ENCODE measurements at regions not wholly inside any gene's neighbourhood (a gene's known extent, or its start where the extent isn't known, plus 50 kb on each side); places are given as distances from the start of the nearest gene placed in this dataset.
"Not testable (repeated sequence)": the region's sequence is repeated elsewhere in the genome, so short reads cannot be mapped to it uniquely, and the experiment has no call there.

DNA sequence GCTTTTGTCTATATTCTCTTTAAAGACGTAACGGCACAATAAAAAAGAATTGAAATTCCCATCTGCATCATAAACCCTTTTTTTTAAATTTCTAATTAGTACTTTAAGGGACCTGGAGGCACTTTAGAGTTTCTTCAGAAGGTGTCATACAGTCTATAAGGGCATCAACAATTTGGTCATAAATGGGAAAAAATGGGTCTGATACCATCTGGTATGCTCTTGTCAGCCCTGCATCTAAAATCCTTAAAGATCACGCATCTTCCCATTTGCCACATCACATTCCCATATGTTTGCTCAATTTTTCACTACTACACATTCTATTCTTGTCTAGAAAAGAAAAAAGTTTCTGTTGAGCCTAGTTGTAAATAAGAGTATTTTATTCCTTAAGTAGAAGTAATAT is 53.8 kb downstream of the COX7C start:
- no peak for DNase-seq

GRCh38 chr5:86674069-86674468 is 56.3 kb downstream of the COX7C start:
- DNase-seq: no peak

DNA sequence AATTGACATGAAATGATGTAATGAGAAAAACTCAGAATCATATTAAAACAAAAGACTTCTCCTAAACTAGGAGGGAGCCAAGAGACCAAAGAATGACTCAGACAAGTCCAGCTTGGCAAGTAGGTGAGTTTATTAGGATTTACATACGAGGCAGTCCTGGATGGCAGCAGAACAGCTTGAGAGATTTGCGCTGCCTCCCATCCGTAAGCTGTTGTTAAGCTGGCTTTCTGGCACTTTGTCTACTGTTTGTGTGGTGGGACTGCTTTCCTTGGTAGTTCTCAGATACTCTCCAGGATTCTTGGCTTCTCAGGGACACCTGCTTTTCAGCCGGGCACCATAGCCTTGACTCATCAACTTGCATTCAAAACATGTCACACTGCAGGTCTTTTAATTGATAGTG is 57.6 kb downstream of the COX7C start:
- DNase-seq: no peak

- peak; percentile 13 for DNase-seq
Observed at GRCh38 chr5:86679529-86679928, 61.8 kb downstream of the COX7C start.

GRCh38 chr5:86679949-86680348 is 62.2 kb downstream of the COX7C start:
- no peak for DNase-seq

DNA sequence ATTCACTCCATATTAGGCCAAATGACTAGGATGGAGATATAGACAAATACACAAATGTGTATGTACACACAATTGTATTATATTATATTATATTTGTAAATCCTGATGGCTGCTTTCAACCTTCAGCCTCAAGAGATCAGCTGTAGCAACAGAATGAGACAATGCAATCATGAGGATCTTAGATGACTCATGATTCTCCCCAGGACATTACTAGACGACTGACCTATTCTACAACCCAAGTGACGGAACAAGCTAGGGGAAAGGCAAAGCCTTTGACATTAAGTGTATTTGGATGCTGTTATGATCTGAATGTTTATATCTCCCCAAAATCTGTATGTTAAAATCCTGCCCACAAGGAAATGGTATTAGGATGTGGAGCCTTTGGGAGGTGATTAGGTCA is 66.5 kb downstream of the COX7C start:
- DNase-seq: no peak

- no peak for DNase-seq
Observed at GRCh38 chr5:86686046-86686445, 68.3 kb downstream of the COX7C start.

- DNase-seq: no peak
Observed at GRCh38 chr5:86688406-86688805, 70.7 kb downstream of the COX7C start.

DNA sequence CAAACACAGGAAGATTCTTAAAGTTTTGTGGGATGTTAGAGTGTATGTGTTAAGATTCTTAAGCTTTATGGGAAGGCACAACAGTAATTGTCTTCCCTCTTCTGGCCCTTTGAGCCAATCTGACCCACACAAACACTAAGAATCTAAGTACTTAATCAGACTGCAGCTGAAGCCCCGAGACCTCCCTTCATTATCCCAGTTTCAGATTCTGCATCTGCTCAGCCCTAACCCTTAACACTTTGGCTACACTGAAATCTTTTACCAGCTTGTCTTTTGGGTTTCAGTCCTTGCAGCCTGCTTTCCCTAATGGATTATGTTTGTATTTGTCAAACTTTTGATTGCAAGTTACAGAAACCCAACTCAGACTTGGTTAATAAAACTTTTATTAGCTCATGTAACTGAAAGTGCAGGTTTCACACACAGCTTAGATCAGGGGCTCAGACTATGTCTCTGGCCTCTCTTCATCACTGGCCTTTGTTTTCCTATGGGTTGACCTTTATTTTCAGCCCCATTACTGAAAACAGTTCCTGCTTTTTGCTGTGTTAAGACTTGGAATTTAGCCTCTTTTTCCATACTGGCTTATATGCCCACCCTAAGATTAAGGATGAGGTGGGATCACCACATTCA is 71.5 kb downstream of the COX7C start:
- no peak for DNase-seq

DNA sequence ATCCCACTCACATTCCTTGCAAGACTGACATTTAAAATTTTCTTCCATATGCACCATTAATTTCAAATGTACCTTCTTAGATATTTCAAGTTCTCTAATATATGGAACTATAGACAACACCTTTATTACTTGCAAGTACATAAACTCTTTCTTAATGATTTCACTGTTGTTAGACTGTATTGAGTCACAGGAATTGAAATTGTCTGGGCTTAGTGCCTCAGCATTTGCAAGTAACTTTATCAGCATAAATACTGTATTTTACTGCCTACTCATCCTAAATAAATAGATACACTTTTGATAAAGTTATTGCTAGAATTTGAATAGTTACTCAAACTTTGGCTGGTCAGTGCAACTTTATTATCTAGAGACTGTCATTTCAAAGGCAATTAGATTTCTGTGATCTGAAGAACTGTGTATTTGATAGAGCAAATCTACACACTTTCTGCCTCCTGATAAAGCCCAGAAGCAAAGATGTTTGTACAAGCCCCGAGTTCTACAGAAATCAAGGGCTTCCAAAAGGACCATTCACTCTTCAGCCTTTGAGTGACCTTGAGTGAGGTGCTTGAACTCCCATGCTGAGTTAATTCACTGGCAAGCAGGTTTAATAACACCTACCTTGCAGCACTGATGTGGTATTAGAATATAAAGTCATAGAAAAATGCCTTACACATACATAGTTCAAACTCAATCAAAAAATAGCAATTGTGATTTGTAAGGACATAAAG is 91.6 kb downstream of the COX7C start:
- DNase-seq: no peak

- no peak for DNase-seq
Observed at GRCh38 chr5:86716121-86716520, 98.4 kb downstream of the COX7C start.

DNA sequence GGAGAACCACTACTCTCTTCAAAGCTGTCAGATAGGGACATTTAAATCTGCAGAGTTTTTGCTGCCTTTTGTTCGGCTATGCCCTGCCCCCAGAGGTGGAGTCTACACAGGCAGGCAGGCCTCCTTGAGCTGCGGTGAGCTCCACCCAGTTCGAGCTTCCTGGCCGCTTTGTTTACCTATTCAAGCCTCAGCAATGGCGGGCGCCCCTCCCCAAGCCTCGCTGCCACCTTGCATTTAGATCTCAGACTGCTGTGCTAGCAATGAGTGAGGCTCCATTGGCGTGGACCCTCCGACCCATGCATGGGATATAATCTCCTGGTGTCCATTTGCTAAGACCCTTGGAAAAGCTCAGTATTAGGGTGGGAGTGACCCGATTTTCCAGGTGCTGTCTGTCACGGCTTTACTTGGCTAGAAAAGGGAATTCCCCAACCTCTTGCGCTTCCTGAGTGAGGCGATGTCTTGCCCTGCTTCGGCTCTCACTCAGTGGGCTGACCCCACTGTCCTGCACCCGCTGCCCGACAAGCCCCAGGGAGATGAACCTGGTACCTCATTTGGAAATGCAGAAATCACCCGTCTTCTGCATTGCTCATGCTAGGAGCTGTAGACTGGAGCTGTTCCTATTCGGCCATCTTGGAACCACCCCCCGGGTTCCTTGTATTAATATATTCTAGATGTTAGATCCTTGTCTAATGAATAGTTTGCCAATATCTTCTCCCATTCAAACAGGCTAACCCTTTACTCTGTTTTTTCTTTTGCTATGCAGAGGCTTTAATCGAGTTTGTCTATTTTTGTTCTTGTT is 113.8 kb downstream of the COX7C start:
- DNase-seq: not testable (repeated sequence)

DNA sequence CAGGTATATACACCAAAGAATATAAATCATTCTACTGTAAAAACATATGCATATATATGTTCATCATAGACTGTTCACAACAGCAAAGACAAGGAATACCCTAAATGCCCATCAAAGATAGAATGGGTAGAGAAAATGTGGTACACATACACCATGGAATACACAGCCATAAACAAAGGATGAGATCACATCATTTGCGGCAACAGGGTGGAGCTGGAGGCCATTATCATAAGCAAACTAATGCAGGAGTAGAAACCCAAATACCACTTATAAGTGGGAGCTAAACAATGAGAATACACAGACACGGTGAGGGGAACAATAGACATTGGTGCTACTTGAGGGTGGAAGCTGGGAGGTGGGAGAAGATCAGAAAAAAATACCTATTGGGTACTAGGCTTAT is 117.6 kb downstream of the COX7C start:
- DNase-seq: no peak

DNA sequence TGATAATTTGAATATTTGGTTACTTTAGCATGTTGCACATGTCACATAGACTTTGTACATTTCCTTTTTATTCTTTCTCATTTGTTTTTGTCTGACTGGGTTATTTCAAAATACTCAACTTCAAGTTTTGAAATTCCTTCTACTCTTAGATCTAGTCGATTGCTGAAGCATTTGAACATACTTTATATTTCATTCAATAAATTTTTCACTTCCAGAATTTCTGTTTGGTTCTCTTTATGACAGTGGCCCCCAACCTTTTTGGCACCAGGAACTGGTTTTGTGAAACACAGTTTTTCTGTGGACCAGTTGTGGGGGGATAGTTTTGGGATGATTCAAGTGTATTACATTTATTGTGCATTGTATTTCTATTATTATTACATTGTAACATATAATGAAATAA is 119.8 kb downstream of the COX7C start:
- no peak for DNase-seq

DNA sequence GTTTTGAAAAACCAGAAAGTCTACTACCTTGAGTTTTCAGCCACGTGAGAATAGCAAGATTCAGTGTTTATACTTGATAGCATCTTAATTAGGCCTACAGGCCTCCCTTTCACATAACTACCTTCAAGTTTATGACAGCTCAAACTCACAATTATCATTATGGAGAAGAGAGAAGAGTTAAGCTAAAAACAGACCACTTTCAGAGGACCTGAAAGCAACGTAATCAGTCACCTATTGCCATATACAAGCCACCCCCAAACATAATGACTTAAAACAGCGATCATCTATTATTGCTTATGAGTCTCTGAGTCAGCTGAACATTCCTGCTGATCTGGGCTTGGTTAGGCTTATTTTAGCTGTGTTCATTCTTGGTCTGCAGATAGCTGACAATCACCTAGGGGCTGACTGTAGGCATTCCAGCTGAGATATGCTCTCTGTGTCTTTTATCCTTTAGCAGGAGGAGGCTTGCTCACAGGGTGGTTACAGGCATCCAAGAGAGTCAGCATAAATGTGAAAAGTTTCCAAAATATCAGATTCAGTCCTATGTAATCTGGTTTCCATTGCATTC is 130.9 kb downstream of the COX7C start:
- no peak for DNase-seq

DNA sequence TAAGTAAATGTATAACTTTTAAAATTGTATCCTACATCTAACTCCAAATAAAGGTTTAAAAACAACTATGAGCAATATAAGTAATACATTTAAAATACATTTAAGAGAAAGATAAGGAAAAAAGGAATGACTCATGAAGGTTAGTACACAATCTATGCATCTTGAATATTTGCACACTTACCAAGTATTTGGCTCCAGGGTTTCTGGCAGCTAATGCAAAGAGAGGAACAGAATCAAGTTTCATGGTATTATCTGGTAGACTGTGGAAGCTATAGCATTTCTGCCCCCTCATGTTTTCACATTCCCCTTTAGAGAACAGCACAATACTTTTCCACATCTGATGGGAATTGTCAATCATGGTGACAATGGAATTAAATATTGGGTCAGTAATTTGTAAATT is 132.1 kb downstream of the COX7C start:
- DNase-seq: no peak

DNA sequence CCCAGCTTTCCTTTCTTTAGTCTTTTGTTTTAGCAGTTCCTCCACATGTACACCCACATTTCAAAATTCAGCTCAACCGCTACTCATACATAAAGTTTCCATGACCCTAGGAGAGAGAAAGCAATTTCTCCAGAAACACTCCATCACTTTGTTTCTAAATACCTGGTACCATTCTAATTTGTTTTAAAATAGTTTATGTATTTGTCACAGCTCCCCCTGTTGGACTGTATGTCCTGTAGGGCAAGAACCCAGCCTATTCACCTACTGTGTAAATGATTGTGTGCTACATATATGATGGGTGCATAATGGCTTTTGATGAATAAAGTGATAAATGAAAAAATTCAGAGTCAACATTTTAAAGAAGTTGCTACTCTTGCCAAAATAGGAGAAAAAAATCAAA is 139.1 kb downstream of the COX7C start:
- DNase-seq: no peak

GRCh38 chr5:86757824-86758223 is 140.1 kb downstream of the COX7C start:
- DNase-seq: no peak

DNA sequence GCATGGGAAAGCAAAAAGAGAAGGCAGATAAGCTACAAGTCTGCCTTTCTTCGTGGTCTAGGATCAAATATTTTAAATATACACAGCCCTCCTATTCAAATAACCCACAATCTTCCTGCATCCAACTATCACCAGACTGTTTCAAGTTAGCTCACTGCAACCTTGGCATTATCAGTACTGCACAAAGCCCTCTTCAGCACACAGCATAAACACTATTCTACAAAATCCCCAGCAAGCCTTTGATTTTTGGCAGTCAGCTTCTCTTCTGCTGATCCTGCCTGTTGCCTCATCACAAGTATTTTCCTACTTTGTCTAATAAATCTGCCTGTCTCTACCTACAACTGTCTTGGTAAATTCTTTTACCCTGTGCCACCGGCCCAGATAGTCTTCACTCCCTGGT is 142.9 kb downstream of the COX7C start:
- DNase-seq: no peak

- no peak for DNase-seq
Observed at GRCh38 chr5:86763929-86764328, 146.2 kb downstream of the COX7C start.

DNA sequence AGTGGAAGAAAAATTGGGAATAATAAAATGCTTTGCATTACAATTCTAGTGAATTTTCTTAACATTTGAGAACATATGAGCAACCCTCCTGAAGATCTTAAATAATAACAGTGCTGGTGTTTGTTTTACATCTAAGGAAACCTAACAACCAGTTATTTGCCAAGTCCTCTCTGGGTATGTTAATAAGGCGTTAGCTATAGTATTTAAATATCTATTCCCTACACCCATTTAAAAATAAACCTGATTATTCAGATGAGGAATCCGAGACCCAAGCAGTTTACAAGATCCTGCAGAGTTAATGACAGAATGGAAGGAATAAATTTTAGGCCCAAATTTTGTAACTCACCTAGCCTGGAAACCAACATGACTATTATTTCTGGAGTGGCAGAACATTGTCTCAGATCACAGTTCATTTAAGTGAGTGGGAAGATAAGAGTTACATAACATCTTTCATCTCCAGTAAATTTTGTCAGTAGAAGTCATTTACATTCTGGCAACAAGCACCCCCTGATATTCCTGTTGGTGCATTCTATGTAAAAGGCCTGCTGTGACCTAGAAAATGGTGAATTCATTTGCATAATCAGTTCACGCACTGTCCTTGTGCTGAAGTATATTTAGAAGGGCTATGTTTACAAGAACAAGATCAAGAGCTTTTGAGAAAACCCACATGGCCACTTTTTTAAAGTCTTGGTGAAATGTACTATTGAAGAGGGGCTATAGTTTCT is 148.2 kb downstream of the COX7C start:
- peak; percentile 5 for DNase-seq

GRCh38 chr5:86768699-86769202 is 151.0 kb downstream of the COX7C start:
- no peak for DNase-seq
